HEK293T (cell line): ENCODE measurements at regions not wholly inside any gene's neighbourhood (a gene's known extent, or its start where the extent isn't known, plus 50 kb on each side); places are given as distances from the start of the nearest gene placed in this dataset.

Experiments used
- CTCF ChIA-PET: fragments of 350-600 bp; formaldehyde crosslinking; extraction: SDS; loops from one replicate; lab custom pipeline; 2021; ENCODE audit warnings: antibody characterized with exemption, inconsistent platforms; lab: Yijun Ruan, JAX
- POLR2A ChIA-PET: fragments of 350-600 bp; formaldehyde crosslinking; extraction: SDS; loops from one replicate; lab custom pipeline; 2020; ENCODE audit warnings: antibody characterized with exemption, inconsistent platforms; lab: Yijun Ruan, JAX
- DNase-seq: peaks from one replicate; pipeline ENCODE4 v3.0.0; 2012; ENCODE audit warnings: mixed read lengths; ENCODE audit errors: extremely low spot score
- ARNT ChIP-seq: fragments of 450-650 bp; IDR thresholded peaks from 2 replicates; pipeline ENCODE4 v1.6.1; 2017; ENCODE audit warnings: mild to moderate bottlenecking
- BHLHE40 ChIP-seq: fragments of 450-650 bp; IDR thresholded peaks from 2 replicates; pipeline ENCODE4 v1.6.1; 2016; ENCODE audit warnings: mild to moderate bottlenecking, moderate library complexity, borderline replicate concordance
- CTBP1 ChIP-seq: fragments of 450-650 bp; IDR thresholded peaks from 2 replicates; pipeline ENCODE4 v1.6.1; 2016; ENCODE audit warnings: borderline replicate concordance
- ELF4 ChIP-seq: fragments of 450-650 bp; IDR thresholded peaks from 2 replicates; pipeline ENCODE4 v1.6.1; 2017; ENCODE audit warnings: antibody characterized with exemption
- FOXA1 ChIP-seq: fragments of 450-650 bp; IDR thresholded peaks from 2 replicates; pipeline ENCODE4 v1.6.1; 2016; ENCODE audit warnings: mild to moderate bottlenecking
- FOXK2 ChIP-seq: fragments of 450-650 bp; IDR thresholded peaks from 2 replicates; pipeline ENCODE4 v1.6.1; 2016; ENCODE audit warnings: mild to moderate bottlenecking
- FOXM1 ChIP-seq: fragments of 450-650 bp; IDR thresholded peaks from 2 replicates; pipeline ENCODE4 v1.6.1; 2017; ENCODE audit warnings: mild to moderate bottlenecking, borderline replicate concordance
- HDGF ChIP-seq: fragments of 450-650 bp; IDR thresholded peaks from 2 replicates; pipeline ENCODE4 v1.6.1; 2017; ENCODE audit warnings: antibody characterized with exemption, borderline replicate concordance
- L3MBTL2 ChIP-seq: fragments of 450-650 bp; conservative IDR thresholded peaks from 2 replicates; pipeline ENCODE4 v1.6.1; 2016; ENCODE audit warnings: mild to moderate bottlenecking
- LEF1 ChIP-seq: fragments of 450-650 bp; IDR thresholded peaks from 2 replicates; pipeline ENCODE4 v1.6.1; 2017; ENCODE audit warnings: mild to moderate bottlenecking, borderline replicate concordance
- NFRKB ChIP-seq: fragments of 450-650 bp; IDR thresholded peaks from 2 replicates; pipeline ENCODE4 v1.6.1; 2016; ENCODE audit warnings: mild to moderate bottlenecking, moderate library complexity
- SP1 ChIP-seq: fragments of 450-650 bp; IDR thresholded peaks from 2 replicates; pipeline ENCODE4 v1.6.1; 2017
- SUZ12 ChIP-seq: fragments of 450-650 bp; IDR thresholded peaks from 2 replicates; pipeline ENCODE4 v1.6.1; 2016; ENCODE audit warnings: mild to moderate bottlenecking
- TARDBP ChIP-seq: fragments of 450-650 bp; IDR thresholded peaks from 2 replicates; pipeline ENCODE4 v1.6.1; 2016
- ZNF384 ChIP-seq: fragments of 450-650 bp; IDR thresholded peaks from 2 replicates; pipeline ENCODE4 v1.6.1; 2016
- TF ChIP-seq, protein P1 (sequence below): fragments of 450-650 bp; IDR thresholded peaks from 2 replicates; pipeline ENCODE4 v1.6.1; 2016

DNA sequence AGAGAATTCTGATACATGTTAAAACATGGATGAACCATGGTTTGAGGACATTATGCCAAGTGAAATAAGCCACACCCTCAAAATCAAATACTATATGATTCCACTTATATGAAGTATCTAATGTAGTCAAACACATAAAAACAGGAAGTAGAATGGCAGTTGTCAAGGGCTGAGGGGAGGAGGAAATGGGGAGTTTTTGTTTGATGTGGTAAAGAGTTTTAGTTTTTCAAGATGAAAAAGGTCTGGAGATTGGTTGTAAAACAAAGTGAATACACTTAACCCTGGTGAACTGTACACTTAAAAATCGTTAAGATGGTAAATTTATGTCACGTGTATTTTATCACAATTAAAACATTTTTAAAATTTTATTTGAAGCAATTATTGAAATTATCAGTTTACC lies 127.4 kb upstream of the GRIK2 start:
- POLR2A ChIA-PET = no interaction called here
- DNase-seq = no peak
- CTCF ChIA-PET = no interaction called here
- TF ChIP-seq SP1 (no peak), FOXA1 (no peak), FOXM1 (no peak), BHLHE40 (no peak), NFRKB (no peak), ZNF384 (no peak), LEF1 (no peak), CTBP1 (no peak), ELF4 (no peak), HDGF (no peak), TARDBP (no peak), SUZ12 (no peak), ARNT (no peak), FOXK2 (no peak), L3MBTL2 (no peak)
- TF ChIP-seq, protein P1, sequence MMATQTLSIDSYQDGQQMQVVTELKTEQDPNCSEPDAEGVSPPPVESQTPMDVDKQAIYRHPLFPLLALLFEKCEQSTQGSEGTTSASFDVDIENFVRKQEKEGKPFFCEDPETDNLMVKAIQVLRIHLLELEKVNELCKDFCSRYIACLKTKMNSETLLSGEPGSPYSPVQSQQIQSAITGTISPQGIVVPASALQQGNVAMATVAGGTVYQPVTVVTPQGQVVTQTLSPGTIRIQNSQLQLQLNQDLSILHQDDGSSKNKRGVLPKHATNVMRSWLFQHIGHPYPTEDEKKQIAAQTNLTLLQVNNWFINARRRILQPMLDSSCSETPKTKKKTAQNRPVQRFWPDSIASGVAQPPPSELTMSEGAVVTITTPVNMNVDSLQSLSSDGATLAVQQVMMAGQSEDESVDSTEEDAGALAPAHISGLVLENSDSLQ = no peak

DNA sequence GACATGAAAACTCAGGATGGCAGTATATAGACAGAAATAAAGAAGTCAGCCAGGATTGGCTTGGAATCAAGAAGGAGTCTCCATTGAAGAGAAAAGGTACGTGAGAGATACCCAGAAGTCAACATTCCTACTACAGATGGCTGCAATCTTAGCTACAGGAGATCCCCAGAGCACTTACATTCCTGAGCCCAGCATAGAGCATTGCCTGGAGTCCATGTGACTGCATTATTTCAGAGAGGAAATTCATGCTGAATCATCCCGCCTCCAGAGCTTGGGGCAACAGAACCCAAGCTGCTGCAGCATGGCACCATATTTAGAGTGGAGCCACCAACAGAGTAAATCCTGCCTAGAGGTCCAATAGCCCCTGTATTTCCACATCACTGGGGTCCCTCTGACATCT lies 125.0 kb upstream of the GRIK2 start:
- CTCF ChIA-PET = no interaction called here
- no peak for DNase-seq
- POLR2A ChIA-PET = no interaction called here
- TF ChIP-seq ARNT (no peak), CTBP1 (no peak), L3MBTL2 (no peak), FOXK2 (no peak), NFRKB (no peak), TARDBP (no peak), ELF4 (no peak), FOXA1 (no peak), FOXM1 (no peak), BHLHE40 (no peak), HDGF (no peak)
- TF ChIP-seq, protein P1 = no peak

DNA sequence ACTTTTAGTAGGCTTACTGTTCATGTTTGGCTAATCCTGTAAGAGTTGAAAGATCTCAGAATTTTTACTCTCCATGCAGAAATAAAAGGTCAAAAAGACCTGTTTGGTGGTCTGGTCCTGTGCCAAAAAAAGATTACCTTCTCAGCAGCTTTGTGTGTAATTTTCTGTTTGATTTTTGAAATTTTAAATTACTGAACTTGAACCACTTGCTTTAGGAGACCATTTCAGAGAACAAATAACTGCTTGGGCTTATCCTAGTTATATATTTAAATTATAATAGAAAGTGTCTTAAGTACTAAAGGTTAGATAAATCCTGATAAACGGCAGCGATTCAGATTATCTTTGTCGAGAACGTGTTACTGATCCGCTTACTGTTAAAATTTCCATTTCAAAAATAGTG lies 118.3 kb upstream of the GRIK2 start:
- no peak for TF ChIP-seq FOXA1
- no peak for TF ChIP-seq BHLHE40
- no peak for TF ChIP-seq ELF4
- TF ChIP-seq SP1 = no peak
- no peak for TF ChIP-seq NFRKB
- TF ChIP-seq FOXK2 = no peak
- TF ChIP-seq FOXM1 = no peak
- no peak for TF ChIP-seq L3MBTL2
- no peak for TF ChIP-seq ARNT
- no peak for TF ChIP-seq ZNF384
- TF ChIP-seq, protein P1 = no peak
- TF ChIP-seq HDGF = no peak
- TF ChIP-seq TARDBP = no peak
- POLR2A ChIA-PET = no interaction called here
- DNase-seq = no peak
- CTCF ChIA-PET = interaction anchor here (0.6 kb wide), 1 partner anchor 1264 kb away, joined by 4 read pairs; no protein-coding TSS in a partner anchor

DNA sequence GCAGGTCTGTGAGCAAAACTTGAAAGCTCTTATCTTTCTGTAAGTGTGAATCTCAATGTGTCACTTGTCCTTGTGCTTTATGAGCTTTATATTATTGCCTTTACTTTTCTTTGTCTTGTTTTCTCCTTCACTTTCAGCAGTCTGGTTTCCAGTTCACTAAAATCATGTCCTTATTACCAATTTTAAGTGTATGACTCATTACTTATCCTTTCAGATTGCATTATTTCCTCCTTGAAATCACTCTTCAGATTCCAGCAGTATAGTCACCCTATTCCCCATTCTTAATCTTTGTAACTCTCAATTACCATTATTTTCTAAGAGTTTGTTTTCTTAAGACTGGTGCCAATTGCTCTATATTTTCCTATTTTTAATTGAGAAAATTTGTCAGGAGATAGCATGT lies 117.4 kb upstream of the GRIK2 start:
- TF ChIP-seq BHLHE40 = no peak
- TF ChIP-seq TARDBP = no peak
- no peak for TF ChIP-seq SP1
- TF ChIP-seq LEF1 = no peak
- TF ChIP-seq CTBP1 = no peak
- no peak for TF ChIP-seq NFRKB
- no peak for TF ChIP-seq SUZ12
- TF ChIP-seq L3MBTL2 = no peak
- POLR2A ChIA-PET = no interaction called here
- no peak for DNase-seq
- CTCF ChIA-PET = interaction anchor here (0.6 kb wide), 1 partner anchor 1264 kb away, joined by 4 read pairs; no protein-coding TSS in a partner anchor

DNA sequence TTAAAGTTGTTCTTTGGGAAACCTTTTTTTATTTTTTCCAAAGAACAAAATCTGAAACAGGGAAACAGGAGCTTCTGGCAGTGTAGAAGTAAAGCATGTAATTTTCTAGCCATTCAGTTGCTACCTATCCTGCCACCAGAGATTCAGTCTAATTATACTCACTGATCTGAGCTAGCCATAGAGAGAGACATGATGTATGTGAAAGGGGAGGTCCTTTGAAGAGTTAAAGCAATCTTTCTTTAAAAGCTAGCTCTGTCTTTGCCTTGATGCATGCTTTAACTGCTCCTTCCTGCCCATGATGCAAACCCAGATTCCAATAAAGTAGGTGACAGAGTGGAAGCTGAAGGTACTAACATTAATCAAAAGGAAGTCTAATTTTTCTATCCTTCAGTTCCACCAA lies 114.1 kb upstream of the GRIK2 start:
- TF ChIP-seq, protein P1 = no peak
- TF ChIP-seq NFRKB = no peak
- no peak for TF ChIP-seq FOXK2
- CTCF ChIA-PET = no interaction called here
- POLR2A ChIA-PET = no interaction called here
- DNase-seq = no peak

DNA sequence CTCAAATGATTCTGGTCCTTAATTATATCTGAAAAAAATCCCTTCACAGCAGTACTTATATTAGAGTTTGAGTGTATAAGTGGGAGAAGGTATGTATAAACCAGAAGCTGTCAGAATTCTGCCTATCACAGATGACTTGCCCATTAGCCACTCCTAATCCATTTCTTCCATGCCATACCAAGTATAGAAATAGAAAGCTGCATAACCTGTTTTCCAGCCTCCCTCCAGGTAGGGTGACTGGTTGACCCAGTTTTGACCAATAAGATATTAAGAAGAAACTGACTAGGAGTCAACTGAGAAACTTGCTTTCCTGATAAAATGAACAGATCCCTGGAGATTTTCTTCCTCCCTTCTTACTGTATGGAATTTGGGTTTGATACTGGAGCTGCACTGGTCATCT lies 112.2 kb upstream of the GRIK2 start:
- ChIA-PET CTCF (no interaction called here), POLR2A (no interaction called here)
- no peak for DNase-seq
- no peak for TF ChIP-seq SUZ12
- no peak for TF ChIP-seq SP1
- no peak for TF ChIP-seq LEF1
- TF ChIP-seq BHLHE40 = no peak
- no peak for TF ChIP-seq NFRKB
- no peak for TF ChIP-seq ARNT
- TF ChIP-seq FOXK2 = no peak
- no peak for TF ChIP-seq HDGF
- TF ChIP-seq, protein P1 = no peak
- TF ChIP-seq ELF4 = no peak
- no peak for TF ChIP-seq FOXA1
- no peak for TF ChIP-seq ZNF384
- TF ChIP-seq CTBP1 = no peak
- TF ChIP-seq TARDBP = no peak
- TF ChIP-seq FOXM1 = no peak
- no peak for TF ChIP-seq L3MBTL2
